HT1080 (cell line): ENCODE measurements at regions not wholly inside any gene's neighbourhood (a gene's known extent, or its start where the extent isn't known, plus 50 kb on each side); places are given as distances from the start of the nearest gene placed in this dataset.

Experiments used
- DNase-seq: peaks from one replicate; pipeline ENCODE4 v3.0.0-alpha.2; 2015; ENCODE audit warnings: low read depth

GRCh38 chr20:51162015-51162414 lies 139.1 kb upstream of the KCNG1 start:
- no peak for DNase-seq

- no peak for DNase-seq
Measured at GRCh38 chr20:51160821-51161220, 137.9 kb upstream of the KCNG1 start.

- DNase-seq: no peak
Measured at GRCh38 chr20:51159981-51160380, 137.1 kb upstream of the KCNG1 start.

- no peak for DNase-seq
Measured at GRCh38 chr20:51159303-51159702, 136.4 kb upstream of the KCNG1 start.

GRCh38 chr20:51158226-51158625 lies 135.3 kb upstream of the KCNG1 start:
- DNase-seq: no peak

- no peak for DNase-seq
Measured at GRCh38 chr20:51156041-51156982, 133.4 kb upstream of the KCNG1 start.

GRCh38 chr20:51154708-51155690 lies 132.1 kb upstream of the KCNG1 start:
- DNase-seq: no peak

GRCh38 chr20:51153867-51154707 lies 131.2 kb upstream of the KCNG1 start:
- DNase-seq: no peak

- DNase-seq: no peak
Measured at GRCh38 chr20:51148941-51149340, 126.0 kb upstream of the KCNG1 start.

GRCh38 chr20:51144476-51144875 lies 121.6 kb upstream of the KCNG1 start:
- DNase-seq: no peak

- DNase-seq: no peak
Measured at GRCh38 chr20:51143652-51144051, 120.7 kb upstream of the KCNG1 start.

GRCh38 chr20:51142448-51142847 lies 119.5 kb upstream of the KCNG1 start:
- no peak for DNase-seq

- no peak for DNase-seq
Measured at GRCh38 chr20:51140671-51141070, 117.8 kb upstream of the KCNG1 start.

- no peak for DNase-seq
Measured at GRCh38 chr20:51139891-51140290, 117.0 kb upstream of the KCNG1 start.

- no peak for DNase-seq
Measured at GRCh38 chr20:51138576-51138975, 115.7 kb upstream of the KCNG1 start.

GRCh38 chr20:51137461-51137860 lies 114.6 kb upstream of the KCNG1 start:
- no peak for DNase-seq

- no peak for DNase-seq
Measured at GRCh38 chr20:51135926-51136715, 113.2 kb upstream of the KCNG1 start.

- DNase-seq: no peak
Measured at GRCh38 chr20:51134405-51134804, 111.5 kb upstream of the KCNG1 start.

- DNase-seq: no peak
Measured at GRCh38 chr20:51132279-51132678, 109.4 kb upstream of the KCNG1 start.

- DNase-seq: no peak
Measured at GRCh38 chr20:51131811-51132210, 108.9 kb upstream of the KCNG1 start.
